IMR-90 (cell line): ENCODE measurements at regions not wholly inside any gene's neighbourhood (a gene's known extent, or its start where the extent isn't known, plus 50 kb on each side); places are given as distances from the start of the nearest gene placed in this dataset.

Experiments
- ATAC-seq: fragments of 200-7000 bp; cut with Tn5 transposase; 2 replicates; pipeline ENCODE4 v1.9.1; 2020; ENCODE audit warnings: low read depth, mild to moderate bottlenecking, moderate library complexity
- BruUV-seq: library from RNA; stranded (reverse); fragments of 400-500 nt; replicated peaks from 2 replicates; lab custom pipeline; 2021; lab: Mats Ljungman, UMichigan
- CTCF ChIA-PET: fragments of 300-600 bp; formaldehyde crosslinking; extraction: SDS; loops from one replicate; lab custom pipeline; 2021; ENCODE audit warnings: antibody characterized with exemption; lab: Yijun Ruan, JAX
- POLR2A ChIA-PET: fragments of 300-600 bp; sonication (Branson Sonifier 250); formaldehyde crosslinking; loops from one replicate; lab custom pipeline; 2022; ENCODE audit warnings: antibody characterized with exemption; ENCODE audit not compliant: unreplicated experiment; lab: Charles Lee
- DNase-seq: peaks from one replicate; pipeline ENCODE4 v3.0.0; 2013
- H2AFZ ChIP-seq: replicated peaks from 2 replicates; pipeline ENCODE3; 2013; ENCODE audit warnings: low read length, mild to moderate bottlenecking; ENCODE audit not compliant: poor library complexity
- H2AK5ac ChIP-seq: 2 replicates; pipeline ENCODE4 v1.6.1; 2013; ENCODE audit warnings: low read depth, low read length, inconsistent platforms
- H2AK9ac ChIP-seq: replicated peaks from 2 replicates; pipeline ENCODE3; 2013; ENCODE audit warnings: mild to moderate bottlenecking, low read depth, low read length, moderate library complexity; ENCODE audit not compliant: poor library complexity
- H2BK120ac ChIP-seq: 2 replicates; pipeline ENCODE4 v1.6.1; 2013; ENCODE audit warnings: low read depth, low read length, inconsistent platforms
- H2BK15ac ChIP-seq: 3 replicates; pipeline ENCODE4 v1.6.1; 2013; ENCODE audit warnings: low read depth, low read length, inconsistent platforms
- H2BK20ac ChIP-seq: 2 replicates; pipeline ENCODE4 v1.6.1; 2013; ENCODE audit warnings: low read depth, mild to moderate bottlenecking, inconsistent platforms, low read length, moderate library complexity
- H2BK5ac ChIP-seq: 2 replicates; pipeline ENCODE4 v1.6.1; 2013; ENCODE audit warnings: mild to moderate bottlenecking, low read depth, low read length, inconsistent platforms; ENCODE audit not compliant: poor library complexity, severe bottlenecking
- H3K14ac ChIP-seq: replicated peaks from 2 replicates; pipeline ENCODE4 v1.6.1; 2013; ENCODE audit warnings: low read depth, low read length, inconsistent platforms
- H3K18ac ChIP-seq: 2 replicates; pipeline ENCODE4 v1.6.1; 2013; ENCODE audit warnings: low read depth, low read length, control low read depth
- H3K23ac ChIP-seq: 2 replicates; pipeline ENCODE4 v1.6.1; 2013; ENCODE audit warnings: low read depth, low read length, inconsistent platforms
- H3K27ac ChIP-seq: 2 replicates; pipeline ENCODE4 v1.5.1; 2013; ENCODE audit warnings: mild to moderate bottlenecking, control low read depth, low read length; ENCODE audit not compliant: insufficient read depth
- H3K27me3 ChIP-seq: 2 replicates; pipeline ENCODE4 v1.6.1; 2013; ENCODE audit warnings: low read length; ENCODE audit not compliant: control insufficient read depth, insufficient read depth
- H3K36me3 ChIP-seq: 2 replicates; pipeline ENCODE4 v1.6.1; 2013; ENCODE audit warnings: low read length, mixed read lengths; ENCODE audit not compliant: control insufficient read depth, insufficient read depth
- H3K4ac ChIP-seq: 2 replicates; pipeline ENCODE4 v1.6.1; 2013; ENCODE audit warnings: low read depth, low read length, inconsistent platforms
- H3K4me1 ChIP-seq: 2 replicates; pipeline ENCODE4 v1.6.1; 2013; ENCODE audit warnings: low read length, mixed read lengths; ENCODE audit not compliant: control insufficient read depth, insufficient read depth
- H3K4me2 ChIP-seq: 2 replicates; pipeline ENCODE4 v1.6.1; 2013; ENCODE audit warnings: low read depth, mild to moderate bottlenecking, control low read depth, low read length, moderate library complexity
- H3K4me3 ChIP-seq: 2 replicates; pipeline ENCODE4 v1.5.1; 2013; ENCODE audit warnings: low read depth, mild to moderate bottlenecking, control low read depth, low read length, moderate library complexity; ENCODE audit not compliant: insufficient read depth
- H3K56ac ChIP-seq: 2 replicates; pipeline ENCODE4 v1.6.1; 2013; ENCODE audit warnings: low read length, inconsistent platforms; ENCODE audit not compliant: insufficient read depth; ENCODE audit errors: extremely low read depth
- H3K79me1 ChIP-seq, 2 experiments: 2 replicates each; pipeline ENCODE4 v1.6.1; 2013; ENCODE audit warnings: low read length in 2 of 2, inconsistent platforms in 1 of 2, low read depth in 1 of 2
- H3K9ac ChIP-seq: 2 replicates; pipeline ENCODE4 v1.6.1; 2013; ENCODE audit warnings: low read depth, low read length, control low read depth
- H3K9me1 ChIP-seq: 2 replicates; pipeline ENCODE4 v1.6.1; 2013; ENCODE audit warnings: low read length, inconsistent platforms; ENCODE audit not compliant: insufficient read depth
- H3K9me3 ChIP-seq: 2 replicates; pipeline ENCODE4 v1.6.1; 2013; ENCODE audit warnings: low read length; ENCODE audit not compliant: control insufficient read depth, insufficient read depth
- H4K20me1 ChIP-seq: 2 replicates; pipeline ENCODE4 v1.6.1; 2013; ENCODE audit warnings: low read length, inconsistent platforms; ENCODE audit not compliant: insufficient read depth
- H4K5ac ChIP-seq: 2 replicates; pipeline ENCODE4 v1.6.1; 2013; ENCODE audit warnings: mild to moderate bottlenecking, low read depth, low read length, control low read depth
- H4K8ac ChIP-seq, 2 experiments: 2 replicates each; pipeline ENCODE4 v1.6.1; 2013; ENCODE audit warnings: low read depth in 2 of 2, low read length in 2 of 2, control low read depth in 1 of 2, inconsistent platforms in 1 of 2
- H4K91ac ChIP-seq: 2 replicates; pipeline ENCODE4 v1.6.1; 2013; ENCODE audit warnings: low read depth, low read length, inconsistent platforms; ENCODE audit not compliant: insufficient read depth
- BHLHE40 ChIP-seq: fragments of 150-350 bp; IDR thresholded peaks from 2 replicates; pipeline ENCODE4 v1.6.1; 2016; ENCODE audit warnings: mild to moderate bottlenecking, low read depth, low read length
- CEBPB ChIP-seq: IDR thresholded peaks from 2 replicates; pipeline ENCODE4 v1.6.1; 2012; ENCODE audit warnings: low read depth, low read length, improper control_type of control experiment
- CHD1 ChIP-seq: IDR thresholded peaks from 2 replicates; pipeline ENCODE4 v1.6.1; 2012; ENCODE audit warnings: low read depth, low read length, improper control_type of control experiment
- CTCF ChIP-seq: conservative IDR thresholded peaks from 2 replicates; pipeline ENCODE4 v1.5.1; 2012; ENCODE audit warnings: mild to moderate bottlenecking, low read depth, low read length, improper control_type of control experiment
- ELK1 ChIP-seq: fragments of 150-350 bp; IDR thresholded peaks from 2 replicates; pipeline ENCODE4 v1.6.1; 2016; ENCODE audit warnings: low read depth, mild to moderate bottlenecking, low read length, moderate library complexity, borderline replicate concordance
- MAFK ChIP-seq: IDR thresholded peaks from 2 replicates; pipeline ENCODE4 v1.6.1; 2012; ENCODE audit warnings: low read depth, low read length, improper control_type of control experiment
- MAZ ChIP-seq: IDR thresholded peaks from 2 replicates; pipeline ENCODE4 v1.6.1; 2012; ENCODE audit warnings: low read depth, mild to moderate bottlenecking, low read length, improper control_type of control experiment, moderate library complexity, borderline replicate concordance
- MXI1 ChIP-seq: IDR thresholded peaks from 2 replicates; pipeline ENCODE4 v1.6.1; 2012; ENCODE audit warnings: low read depth, mild to moderate bottlenecking, low read length, moderate library complexity, borderline replicate concordance
- NFE2L2 ChIP-seq: fragments of 150-350 bp; IDR thresholded peaks from 2 replicates; pipeline ENCODE4 v1.6.1; 2016; ENCODE audit warnings: low read depth, mild to moderate bottlenecking, low read length
- POLR2A ChIP-seq: IDR thresholded peaks from 2 replicates; pipeline ENCODE4 v1.6.1; 2012; ENCODE audit warnings: mild to moderate bottlenecking, low read depth, low read length
- RAD21 ChIP-seq: IDR thresholded peaks from 2 replicates; pipeline ENCODE4 v1.6.1; 2012; ENCODE audit warnings: low read length, improper control_type of control experiment
- RCOR1 ChIP-seq: IDR thresholded peaks from 2 replicates; pipeline ENCODE4 v1.6.1; 2012; ENCODE audit warnings: mild to moderate bottlenecking, low read length, improper control_type of control experiment; ENCODE audit not compliant: insufficient replicate concordance
- RFX5 ChIP-seq: IDR thresholded peaks from 2 replicates; pipeline ENCODE4 v1.8.0; 2012; ENCODE audit warnings: low read depth, mild to moderate bottlenecking, low read length, moderate library complexity
- SMC3 ChIP-seq: fragments of 150-350 bp; IDR thresholded peaks from 2 replicates; pipeline ENCODE4 v1.6.1; 2016; ENCODE audit warnings: low read depth, mild to moderate bottlenecking, antibody characterized with exemption, low read length, moderate library complexity
- USF2 ChIP-seq: fragments of 150-350 bp; IDR thresholded peaks from 2 replicates; pipeline ENCODE4 v1.6.1; 2017; ENCODE audit warnings: mild to moderate bottlenecking, antibody characterized with exemption, low read length, low read depth
- WGBS, 2 experiments: methylation state at CpG; one replicate each; pipeline versions ENCODE4 v1.1.5 to v1.1.7; 2013; ENCODE audit warnings: missing lambda C conversion rate in 2 of 2; ENCODE audit not compliant: insufficient read length in 1 of 2; ENCODE audit errors: extremely low coverage in 2 of 2; 5-methylcytosine and 5-hydroxymethylcytosine counted together
- dilution Hi-C: fragments of 300-500 bp; cut with HindIII; formaldehyde crosslinking; loops from one replicate; pipeline ENCODE4 v1.14.3; 2018; ENCODE audit warnings: low sequenced_read_pairs; ENCODE audit not compliant: unreplicated experiment
- in situ Hi-C: fragments of 300-500 bp; cut with MboI; formaldehyde crosslinking; loops from 3 replicates; pipeline ENCODE4 v1.14.3; 2019; ENCODE audit warnings: low sequenced_read_pairs, inconsistent platforms, mixed read lengths
- intact Hi-C: fragments of 100-400 bp; cut with micrococcal nuclease; formaldehyde crosslinking; loops from 2 replicates; pipeline ENCODE4 v1.10.0; 2022

GRCh38 chr9:26321935-26322334, 570.7 kb downstream of the CAAP1 start:
- Histone ChIP-seq H3K4me1 (peaks cover 2% of the 10 kb centered on the region; the same call in 1 of the 2 replicates), H3K18ac (no peak overlapping the region), H4K20me1 (no peaks in the 10 kb centered on the region), H2BK15ac (no peak overlapping the region), H3K27me3 (no peaks in the 10 kb centered on the region), H3K36me3 (no peaks in the 10 kb centered on the region), H4K8ac (no peak overlapping the region), H2AK9ac (no peak overlapping the region), H3K14ac (no peak overlapping the region), H4K91ac (no peak overlapping the region), H3K79me1 (no peaks in the 10 kb centered on the region), H2BK20ac (no peak overlapping the region), H3K9ac (no peak overlapping the region), H3K56ac (no peak overlapping the region), H3K4me2 (no peak overlapping the region), H2AFZ (no peak overlapping the region), H3K27ac (no peak overlapping the region), H3K23ac (no peak overlapping the region), H2BK5ac (no peak overlapping the region), H3K4me3 (no peak overlapping the region), H2BK120ac (no peak overlapping the region), H3K4ac (no peak overlapping the region), H3K9me1 (no peaks in the 10 kb centered on the region), H2AK5ac (no peak overlapping the region), H4K5ac (no peak overlapping the region), H3K9me3 (no peaks in the 10 kb centered on the region)
- WGBS, 2 experiments = 88% methylated on average over 1 of the region's 3 CpGs; no CpG with 5 or more reads in 1 of the 2 experiments
- TF ChIP-seq MXI1 = no peak
- no peak for TF ChIP-seq RCOR1
- no peak for TF ChIP-seq RFX5
- TF ChIP-seq CEBPB = no peak
- TF ChIP-seq CTCF = no peak
- no peak for TF ChIP-seq MAFK
- no peak for TF ChIP-seq ELK1
- no peak for TF ChIP-seq MAZ
- no peak for TF ChIP-seq USF2
- TF ChIP-seq SMC3 = no peak
- TF ChIP-seq RAD21 = no peak
- no peak for TF ChIP-seq POLR2A
- no peak for TF ChIP-seq NFE2L2
- no peak for TF ChIP-seq CHD1
- TF ChIP-seq BHLHE40 = no peak
- dilution Hi-C loops (no loop called here), intact Hi-C loops (loop anchor here (10.0 kb wide), 1 partner anchor 157 kb away; no protein-coding TSS in a partner anchor), in situ Hi-C loops (no loop called here)
- DNase-seq (no peak), ATAC-seq (no peak)
- CTCF ChIA-PET = no interaction called here
- no TSS peak for BruUV-seq
- POLR2A ChIA-PET = no interaction called here
